ENCODE measurements at regions not wholly inside any gene's neighbourhood (a gene's known extent, or its start where the extent isn't known, plus 50 kb on each side); places are given as distances from the start of the nearest gene placed in this dataset.

GRCh38 chrX:138765051-138765450 is 53.5 kb upstream of the FGF13 start:
- Mint-ChIP-seq H3K27me3 (ENCODE audit: low read depth, poor library complexity) (peaks cover 4% of the 10 kb centered on the region), H3K36me3 (ENCODE audit: low read depth) (no peaks in the 10 kb centered on the region), H3K9me3 (peaks cover 4% of the 10 kb centered on the region), H3K4me1 (no peaks in the 10 kb centered on the region), H3K4me3 (no peak overlapping the region), H3K27ac (no peak overlapping the region)
- TF ChIP-seq, protein P1, sequence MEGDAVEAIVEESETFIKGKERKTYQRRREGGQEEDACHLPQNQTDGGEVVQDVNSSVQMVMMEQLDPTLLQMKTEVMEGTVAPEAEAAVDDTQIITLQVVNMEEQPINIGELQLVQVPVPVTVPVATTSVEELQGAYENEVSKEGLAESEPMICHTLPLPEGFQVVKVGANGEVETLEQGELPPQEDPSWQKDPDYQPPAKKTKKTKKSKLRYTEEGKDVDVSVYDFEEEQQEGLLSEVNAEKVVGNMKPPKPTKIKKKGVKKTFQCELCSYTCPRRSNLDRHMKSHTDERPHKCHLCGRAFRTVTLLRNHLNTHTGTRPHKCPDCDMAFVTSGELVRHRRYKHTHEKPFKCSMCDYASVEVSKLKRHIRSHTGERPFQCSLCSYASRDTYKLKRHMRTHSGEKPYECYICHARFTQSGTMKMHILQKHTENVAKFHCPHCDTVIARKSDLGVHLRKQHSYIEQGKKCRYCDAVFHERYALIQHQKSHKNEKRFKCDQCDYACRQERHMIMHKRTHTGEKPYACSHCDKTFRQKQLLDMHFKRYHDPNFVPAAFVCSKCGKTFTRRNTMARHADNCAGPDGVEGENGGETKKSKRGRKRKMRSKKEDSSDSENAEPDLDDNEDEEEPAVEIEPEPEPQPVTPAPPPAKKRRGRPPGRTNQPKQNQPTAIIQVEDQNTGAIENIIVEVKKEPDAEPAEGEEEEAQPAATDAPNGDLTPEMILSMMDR (IDR thresholded peaks at IDR 0.05), result no peak
- DNase-seq, result no peak

DNA sequence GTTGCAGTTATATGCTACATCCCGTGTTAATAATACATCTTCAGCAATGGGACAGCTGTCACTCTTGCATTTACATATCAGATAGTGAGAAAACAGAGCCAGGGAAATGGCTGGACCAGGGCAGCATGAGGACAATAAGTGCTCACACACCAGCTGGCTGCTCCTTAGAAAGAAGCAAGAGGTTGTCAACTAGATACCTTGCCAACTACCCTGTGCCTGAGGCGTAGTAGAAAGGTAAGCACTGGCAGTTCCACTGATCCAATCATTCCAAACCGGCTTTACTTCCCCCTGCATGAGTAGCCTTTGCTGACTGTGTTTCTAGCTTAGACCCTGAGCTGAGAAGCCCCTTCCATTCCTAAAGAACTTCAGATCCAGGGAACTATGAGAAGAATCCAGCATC is 52.2 kb upstream of the FGF13 start:
- Mint-ChIP-seq H3K4me3 (no peak overlapping the region), H3K4me1 (no peaks in the 10 kb centered on the region), H3K36me3 (ENCODE audit: low read depth) (no peaks in the 10 kb centered on the region), H3K9me3 (peaks cover 4% of the 10 kb centered on the region), H3K27ac (no peak overlapping the region), H3K27me3 (ENCODE audit: low read depth, poor library complexity) (peaks cover 4% of the 10 kb centered on the region)
- no peak for DNase-seq
- TF ChIP-seq, protein P1 (IDR thresholded peaks at IDR 0.05), result no peak

DNA sequence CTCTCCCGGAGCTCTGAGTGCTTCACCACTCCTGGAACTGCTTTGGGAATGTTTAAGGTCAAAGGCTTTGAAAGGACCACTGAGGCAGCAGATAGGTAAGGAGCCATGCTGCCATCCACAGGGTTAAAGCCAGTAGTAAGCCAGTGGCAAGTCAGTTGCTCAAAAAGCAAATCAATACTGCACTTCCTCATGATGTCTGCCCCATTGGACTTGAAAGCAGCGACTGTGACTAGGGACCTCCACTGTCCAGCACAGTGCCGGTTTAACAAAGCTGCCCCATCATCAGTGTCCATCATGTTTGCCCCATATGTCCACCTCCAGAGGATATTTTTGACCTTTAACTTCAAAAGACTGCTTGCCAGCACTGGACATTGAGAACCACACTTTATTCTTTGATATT is 49.9 kb upstream of the FGF13 start:
- Mint-ChIP-seq H3K27me3 (ENCODE audit: low read depth, poor library complexity) (peaks cover 7% of the 10 kb centered on the region), H3K4me1 (no peaks in the 10 kb centered on the region), H3K9me3 (peaks cover 12% of the 10 kb centered on the region), H3K4me3 (no peak overlapping the region), H3K27ac (no peak overlapping the region), H3K36me3 (ENCODE audit: low read depth) (no peaks in the 10 kb centered on the region)
- DNase-seq, result no peak
- TF ChIP-seq, protein P1 (IDR thresholded peaks at IDR 0.05), result no peak
